K562 (cell line): ENCODE measurements at regions not wholly inside any gene's neighbourhood (a gene's known extent, or its start where the extent isn't known, plus 50 kb on each side); places are given as distances from the start of the nearest gene placed in this dataset.

Experiments used
- DPF2 ChIP-seq: fragments of 450-650 bp; IDR thresholded peaks from 2 replicates; pipeline ENCODE4 v1.6.1; 2016
- FOXP4 ChIP-seq: sonication (generic); formaldehyde crosslinking; IDR thresholded peaks from 2 replicates; pipeline ENCODE4 v1.8.0; 2022; ENCODE audit warnings: mild to moderate bottlenecking, missing genetic modification reagents, borderline replicate concordance
- ZNF518B ChIP-seq: fragments of 250-450 bp; sonication (Bioruptor Pico); IDR thresholded peaks from 2 replicates; pipeline ENCODE4 v1.5.0; 2021; ENCODE audit warnings: mild to moderate bottlenecking, moderate library complexity
- ZNF785 ChIP-seq: fragments of 250-450 bp; sonication (Bioruptor Pico); IDR thresholded peaks from 2 replicates; pipeline ENCODE4 v1.4.0; 2020; ENCODE audit warnings: mild to moderate bottlenecking
- TF ChIP-seq, protein P1 (sequence below): sonication (generic); formaldehyde crosslinking; IDR thresholded peaks from 2 replicates; pipeline ENCODE4 v1.8.1; 2023; ENCODE audit warnings: mild to moderate bottlenecking, missing genetic modification reagents
- TF ChIP-seq, protein P2 (sequence below): fragments of 450-650 bp; IDR thresholded peaks from 2 replicates; pipeline ENCODE4 v1.6.1; 2016; ENCODE audit warnings: low read depth, mild to moderate bottlenecking, moderate library complexity

DNA sequence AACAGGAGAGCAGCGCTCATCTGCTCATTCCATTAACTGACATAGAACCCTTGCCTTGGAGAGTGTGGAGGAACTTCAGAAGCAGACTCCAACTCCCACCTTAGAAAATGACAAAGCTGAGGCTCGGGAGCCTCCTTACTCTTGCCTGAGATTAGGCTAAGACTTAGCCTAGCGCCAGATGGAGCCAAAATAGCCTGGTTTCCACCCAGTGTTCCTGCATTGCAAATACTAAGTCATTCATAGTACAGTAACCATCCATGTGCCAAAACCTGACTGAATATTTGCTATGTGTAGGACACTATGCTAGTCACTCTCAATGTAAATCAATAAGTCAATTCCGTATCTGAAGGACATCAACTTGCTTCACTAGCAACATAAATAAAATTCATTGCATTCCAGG is 387.4 kb upstream of the CPEB2 start (continued):
- TF ChIP-seq ZNF518B: no peak
- TF ChIP-seq ZNF785 (CRISPR knock-in tag): no peak
- no peak for TF ChIP-seq FOXP4 (CRISPR knock-in tag)
- TF ChIP-seq, protein P1, sequence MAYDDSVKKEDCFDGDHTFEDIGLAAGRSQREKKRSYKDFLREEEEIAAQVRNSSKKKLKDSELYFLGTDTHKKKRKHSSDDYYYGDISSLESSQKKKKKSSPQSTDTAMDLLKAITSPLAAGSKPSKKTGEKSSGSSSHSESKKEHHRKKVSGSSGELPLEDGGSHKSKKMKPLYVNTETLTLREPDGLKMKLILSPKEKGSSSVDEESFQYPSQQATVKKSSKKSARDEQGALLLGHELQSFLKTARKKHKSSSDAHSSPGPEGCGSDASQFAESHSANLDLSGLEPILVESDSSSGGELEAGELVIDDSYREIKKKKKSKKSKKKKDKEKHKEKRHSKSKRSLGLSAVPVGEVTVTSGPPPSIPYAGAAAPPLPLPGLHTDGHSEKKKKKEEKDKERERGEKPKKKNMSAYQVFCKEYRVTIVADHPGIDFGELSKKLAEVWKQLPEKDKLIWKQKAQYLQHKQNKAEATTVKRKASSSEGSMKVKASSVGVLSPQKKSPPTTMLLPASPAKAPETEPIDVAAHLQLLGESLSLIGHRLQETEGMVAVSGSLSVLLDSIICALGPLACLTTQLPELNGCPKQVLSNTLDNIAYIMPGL (CRISPR knock-in tag): no peak
- TF ChIP-seq DPF2: no peak
- TF ChIP-seq, protein P2, sequence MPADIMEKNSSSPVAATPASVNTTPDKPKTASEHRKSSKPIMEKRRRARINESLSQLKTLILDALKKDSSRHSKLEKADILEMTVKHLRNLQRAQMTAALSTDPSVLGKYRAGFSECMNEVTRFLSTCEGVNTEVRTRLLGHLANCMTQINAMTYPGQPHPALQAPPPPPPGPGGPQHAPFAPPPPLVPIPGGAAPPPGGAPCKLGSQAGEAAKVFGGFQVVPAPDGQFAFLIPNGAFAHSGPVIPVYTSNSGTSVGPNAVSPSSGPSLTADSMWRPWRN: no peak
